Endodermal cell (in vitro differentiated cells): ENCODE measurements at regions not wholly inside any gene's neighbourhood (a gene's known extent, or its start where the extent isn't known, plus 50 kb on each side); places are given as distances from the start of the nearest gene placed in this dataset.

Experiments
- DNase-seq: peaks from one replicate; pipeline ENCODE4 v3.0.0-alpha.2; 2017
- H3K27ac ChIP-seq: 2 replicates; pipeline ENCODE4 v1.5.1; 2013; ENCODE audit warnings: mild to moderate bottlenecking, low read depth, low read length, moderate library complexity
- H3K27me3 ChIP-seq: 2 replicates; pipeline ENCODE4 v1.6.1; 2013; ENCODE audit warnings: mild to moderate bottlenecking, low read length, moderate library complexity; ENCODE audit not compliant: insufficient read depth, control insufficient read depth, poor library complexity, severe bottlenecking
- H3K36me3 ChIP-seq: 2 replicates; pipeline ENCODE4 v1.7.0; 2013; ENCODE audit warnings: mild to moderate bottlenecking, low read length, moderate library complexity; ENCODE audit not compliant: control insufficient read depth, insufficient read depth
- H3K4me1 ChIP-seq: one replicate; pipeline ENCODE4 v1.7.0; 2013; ENCODE audit warnings: low read length; ENCODE audit not compliant: control insufficient read depth, insufficient read depth
- H3K4me3 ChIP-seq: 2 replicates; pipeline ENCODE4 v1.5.1; 2013; ENCODE audit warnings: mild to moderate bottlenecking, low read length, moderate library complexity
- H3K9ac ChIP-seq: 2 replicates; pipeline ENCODE4 v1.6.1; 2013; ENCODE audit warnings: mild to moderate bottlenecking, low read length, moderate library complexity; ENCODE audit not compliant: poor library complexity, severe bottlenecking; ENCODE audit errors: extremely low read depth
- H3K9me3 ChIP-seq: 2 replicates; pipeline ENCODE4 v1.6.1; 2013; ENCODE audit warnings: mild to moderate bottlenecking, low read length, moderate library complexity; ENCODE audit not compliant: control insufficient read depth
- H3K27ac Mint-ChIP-seq: 2 replicates; pipeline ENCODE4 v1.8.0; 2020; ENCODE audit warnings: mixed read lengths
- H3K27me3 Mint-ChIP-seq: 2 replicates; pipeline ENCODE4 v1.8.0; 2021; ENCODE audit warnings: mild to moderate bottlenecking, mixed read lengths; ENCODE audit not compliant: insufficient read depth
- H3K36me3 Mint-ChIP-seq: 2 replicates; pipeline ENCODE4 v1.8.0; 2020; ENCODE audit warnings: low read depth, mixed read lengths
- H3K4me1 Mint-ChIP-seq: 2 replicates; pipeline ENCODE4 v1.8.0; 2020; ENCODE audit warnings: mixed read lengths
- H3K4me3 Mint-ChIP-seq: 2 replicates; pipeline ENCODE4 v1.8.0; 2020; ENCODE audit warnings: mild to moderate bottlenecking, moderate library complexity, mixed read lengths
- H3K9me3 Mint-ChIP-seq: 2 replicates; pipeline ENCODE4 v1.8.0; 2020; ENCODE audit warnings: mild to moderate bottlenecking, mixed read lengths
- WGBS, 2 experiments: methylation state at CpG; one replicate each; pipeline versions ENCODE4 v1.1.5 to v1.1.7; 2013; ENCODE audit warnings: missing lambda C conversion rate in 2 of 2, mixed read lengths in 1 of 2; ENCODE audit not compliant: insufficient coverage in 1 of 2, insufficient read length in 1 of 2; 5-methylcytosine and 5-hydroxymethylcytosine counted together
- TF ChIP-seq, protein P1 (sequence below): fragments of 200-600 bp; sonication (generic); conservative IDR thresholded peaks from 2 replicates; pipeline ENCODE4 v1.5.0; 2021; ENCODE audit warnings: antibody characterized with exemption, mild to moderate bottlenecking

DNA sequence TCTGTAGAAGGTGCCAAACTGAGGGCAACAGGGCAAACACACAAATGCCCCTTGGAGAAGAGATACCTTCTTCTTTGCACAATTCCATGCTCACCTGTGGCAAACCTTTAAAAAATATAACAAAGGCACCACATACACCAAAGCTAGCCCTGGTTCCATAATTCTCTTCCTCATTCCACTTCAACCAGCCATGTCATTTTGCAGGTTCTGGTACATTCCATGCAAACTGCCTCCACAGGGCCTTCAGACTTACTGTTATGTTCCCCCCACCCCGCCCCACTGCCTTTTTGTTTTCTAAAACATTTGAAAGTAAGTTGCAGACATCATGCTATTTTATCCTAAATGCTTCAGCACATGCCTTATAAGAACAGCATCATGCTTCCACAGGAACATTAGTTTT, 269.0 kb downstream of the NSUN3 start:
- Mint-ChIP-seq H3K4me1 (peaks cover 12% of the 10 kb centered on the region), H3K27ac (no peak overlapping the region), H3K9me3 (peaks cover 15% of the 10 kb centered on the region), H3K4me3 (no peak overlapping the region), H3K36me3 (peaks cover 9% of the 10 kb centered on the region), H3K27me3 (no peaks in the 10 kb centered on the region)
- H3K27me3 ChIP-seq: no peaks in the 10 kb centered on the region
- H3K9ac ChIP-seq: no peak overlapping the region
- DNase-seq: no peak
- H3K9me3 ChIP-seq: peaks cover 12% of the 10 kb centered on the region
- WGBS, 2 experiments: 83 to 100% methylated on average over 1 of the region's 1 CpG
- no peak overlapping the region for H3K4me3 ChIP-seq
- peaks cover 3% of the 10 kb centered on the region for H3K4me1 ChIP-seq
- no peak overlapping the region for H3K27ac ChIP-seq
- TF ChIP-seq, protein P1, sequence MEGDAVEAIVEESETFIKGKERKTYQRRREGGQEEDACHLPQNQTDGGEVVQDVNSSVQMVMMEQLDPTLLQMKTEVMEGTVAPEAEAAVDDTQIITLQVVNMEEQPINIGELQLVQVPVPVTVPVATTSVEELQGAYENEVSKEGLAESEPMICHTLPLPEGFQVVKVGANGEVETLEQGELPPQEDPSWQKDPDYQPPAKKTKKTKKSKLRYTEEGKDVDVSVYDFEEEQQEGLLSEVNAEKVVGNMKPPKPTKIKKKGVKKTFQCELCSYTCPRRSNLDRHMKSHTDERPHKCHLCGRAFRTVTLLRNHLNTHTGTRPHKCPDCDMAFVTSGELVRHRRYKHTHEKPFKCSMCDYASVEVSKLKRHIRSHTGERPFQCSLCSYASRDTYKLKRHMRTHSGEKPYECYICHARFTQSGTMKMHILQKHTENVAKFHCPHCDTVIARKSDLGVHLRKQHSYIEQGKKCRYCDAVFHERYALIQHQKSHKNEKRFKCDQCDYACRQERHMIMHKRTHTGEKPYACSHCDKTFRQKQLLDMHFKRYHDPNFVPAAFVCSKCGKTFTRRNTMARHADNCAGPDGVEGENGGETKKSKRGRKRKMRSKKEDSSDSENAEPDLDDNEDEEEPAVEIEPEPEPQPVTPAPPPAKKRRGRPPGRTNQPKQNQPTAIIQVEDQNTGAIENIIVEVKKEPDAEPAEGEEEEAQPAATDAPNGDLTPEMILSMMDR: no peak
- H3K36me3 ChIP-seq: no peaks in the 10 kb centered on the region

GRCh38 chr3:94336046-94336753, 273.3 kb downstream of the NSUN3 start:
- no peak overlapping the region for H3K9ac ChIP-seq
- TF ChIP-seq, protein P1: peak; percentile 87
- peaks cover 3% of the 10 kb centered on the region for H3K4me1 ChIP-seq
- H3K36me3 Mint-ChIP-seq: peaks cover 6% of the 10 kb centered on the region
- peaks cover 29% of the 10 kb centered on the region for H3K9me3 ChIP-seq
- WGBS, 2 experiments: 63 to 100% methylated on average over 1 to 4 of the region's 4 CpGs
- no peak overlapping the region for H3K27ac ChIP-seq
- DNase-seq: peak; percentile 73
- H3K4me3 ChIP-seq: no peak overlapping the region
- H3K36me3 ChIP-seq: no peaks in the 10 kb centered on the region
- no peaks in the 10 kb centered on the region for H3K27me3 ChIP-seq
- H3K9me3 Mint-ChIP-seq: peaks cover 6% of the 10 kb centered on the region
- H3K4me3 Mint-ChIP-seq: no peak overlapping the region
- H3K4me1 Mint-ChIP-seq: peaks cover 12% of the 10 kb centered on the region
- H3K27me3 Mint-ChIP-seq: no peaks in the 10 kb centered on the region
- H3K27ac Mint-ChIP-seq: peak overlapping the region; percentile 75

GRCh38 chr3:94345101-94345500, 282.2 kb downstream of the NSUN3 start:
- no peak overlapping the region for H3K27ac Mint-ChIP-seq
- H3K27me3 Mint-ChIP-seq: no peaks in the 10 kb centered on the region
- no peak overlapping the region for H3K27ac ChIP-seq
- no peaks in the 10 kb centered on the region for H3K36me3 ChIP-seq
- peaks cover 29% of the 10 kb centered on the region for H3K9me3 Mint-ChIP-seq
- DNase-seq: no peak
- H3K4me3 Mint-ChIP-seq: no peak overlapping the region
- no peaks in the 10 kb centered on the region for H3K27me3 ChIP-seq
- peaks cover 14% of the 10 kb centered on the region for H3K36me3 Mint-ChIP-seq
- 95 to 96% methylated on average over 10 to 13 of the region's 13 CpGs for WGBS, 2 experiments
- H3K4me1 ChIP-seq: peaks cover 7% of the 10 kb centered on the region
- H3K9me3 ChIP-seq: peaks cover 20% of the 10 kb centered on the region
- H3K4me1 Mint-ChIP-seq: peaks cover 14% of the 10 kb centered on the region
- no peak overlapping the region for H3K9ac ChIP-seq
- no peak overlapping the region for H3K4me3 ChIP-seq
- TF ChIP-seq, protein P1: no peak
